ENCODE measurements at regions not wholly inside any gene's neighbourhood (a gene's known extent, or its start where the extent isn't known, plus 50 kb on each side); places are given as distances from the start of the nearest gene placed in this dataset.

GRCh38 chr2:106638580-106638979, 151.4 kb downstream of the CD8B2 start:
- Histone ChIP-seq H3K9me3 (replicated peaks in 1 of 2; ENCODE audit: control insufficient read depth in 1 of 2, insufficient read depth in 1 of 2, low read length in 2 of 2) (no peaks in the 10 kb centered on the region), H3K4me3 (replicated peaks in 1 of 3; ENCODE audit: low read depth in 2 of 3, low read length in 3 of 3) (no peak overlapping the region), H3K27me3 (ENCODE audit: control insufficient read depth in 2 of 2, insufficient read depth in 2 of 2, low read length in 2 of 2) (no peaks in the 10 kb centered on the region), H3K4me2 (replicated peaks; ENCODE audit: extremely low read depth, low read length, poor library complexity, severe bottlenecking) (no peak overlapping the region), H4K20me1 (ENCODE audit: insufficient read depth, low read length) (no peaks in the 10 kb centered on the region), H2AFZ (ENCODE audit: insufficient read depth, low read depth, low read length, poor library complexity, severe bottlenecking) (no peak overlapping the region), H3K27ac (ENCODE audit: low read depth in 1 of 2, low read length in 2 of 2) (no peak overlapping the region), H3K79me2 (ENCODE audit: insufficient read depth, low read length) (no peaks in the 10 kb centered on the region), H3K4me1 (ENCODE audit: control insufficient read depth in 1 of 2, insufficient read depth in 2 of 2, low read length in 2 of 2) (no peaks in the 10 kb centered on the region), H3K36me3 (replicated peaks in 1 of 2; ENCODE audit: control insufficient read depth in 1 of 2, insufficient read depth in 2 of 2, low read length in 2 of 2) (no peaks in the 10 kb centered on the region), H3K9ac (ENCODE audit: insufficient read depth, low read length, poor library complexity, severe bottlenecking) (no peak overlapping the region)
- DNase-seq = no peak
- intact Hi-C loops (cut with micrococcal nuclease) = no loop called here
- H3K36me3 Mint-ChIP-seq = no peaks in the 10 kb centered on the region
- TF ChIP-seq CTCF (IDR thresholded peaks at IDR 0.05) = no peak
- no peak overlapping the region for H3K27ac Mint-ChIP-seq
- no peak overlapping the region for H3K4me3 Mint-ChIP-seq
- H3K9me3 Mint-ChIP-seq = peaks cover 0 to 3% (median 0%) of the 10 kb centered on the region in 7 donors
- H3K4me1 Mint-ChIP-seq = no peaks in the 10 kb centered on the region
- peaks cover 0 to 3% (median 0%) of the 10 kb centered on the region in 3 donors for H3K27me3 Mint-ChIP-seq (ENCODE audit: low read depth in 3 of 3)

GRCh38 chr2:106642679-106643078, 155.5 kb downstream of the CD8B2 start:
- H4K20me1 ChIP-seq (ENCODE audit: insufficient read depth, low read length) = no peaks in the 10 kb centered on the region
- Mint-ChIP-seq H3K9me3 (no peaks in the 10 kb centered on the region), H3K4me1 (no peaks in the 10 kb centered on the region), H3K4me3 (no peak overlapping the region), H3K36me3 (no peaks in the 10 kb centered on the region), H3K27ac (no peak overlapping the region), H3K27me3 (ENCODE audit: low read depth in 3 of 3) (no peaks in the 10 kb centered on the region)
- no peaks in the 10 kb centered on the region for H3K79me2 ChIP-seq (ENCODE audit: insufficient read depth, low read length)
- no peak overlapping the region for H3K4me3 ChIP-seq (replicated peaks in 1 of 3; ENCODE audit: low read depth in 2 of 3, low read length in 3 of 3)
- no peak for DNase-seq
- no peaks in the 10 kb centered on the region for H3K9me3 ChIP-seq (replicated peaks in 1 of 2; ENCODE audit: control insufficient read depth in 1 of 2, insufficient read depth in 1 of 2, low read length in 2 of 2)
- no peak overlapping the region for H3K4me2 ChIP-seq (replicated peaks; ENCODE audit: extremely low read depth, low read length, poor library complexity, severe bottlenecking)
- H2AFZ ChIP-seq (ENCODE audit: insufficient read depth, low read depth, low read length, poor library complexity, severe bottlenecking) = no peak overlapping the region
- H3K4me1 ChIP-seq (ENCODE audit: control insufficient read depth in 1 of 2, insufficient read depth in 2 of 2, low read length in 2 of 2) = no peaks in the 10 kb centered on the region
- intact Hi-C loops (cut with micrococcal nuclease) = no loop called here
- H3K27me3 ChIP-seq (ENCODE audit: control insufficient read depth in 2 of 2, insufficient read depth in 2 of 2, low read length in 2 of 2) = no peaks in the 10 kb centered on the region
- no peak for TF ChIP-seq CTCF (IDR thresholded peaks at IDR 0.05)
- H3K27ac ChIP-seq (ENCODE audit: low read depth in 1 of 2, low read length in 2 of 2) = no peak overlapping the region
- H3K9ac ChIP-seq (ENCODE audit: insufficient read depth, low read length, poor library complexity, severe bottlenecking) = no peak overlapping the region
- H3K36me3 ChIP-seq (replicated peaks in 1 of 2; ENCODE audit: control insufficient read depth in 1 of 2, insufficient read depth in 2 of 2, low read length in 2 of 2) = no peaks in the 10 kb centered on the region
